Fibroblast of lung (primary cell): ENCODE measurements at regions not wholly inside any gene's neighbourhood (a gene's known extent, or its start where the extent isn't known, plus 50 kb on each side); places are given as distances from the start of the nearest gene placed in this dataset.

Experiments
- DNase-seq, 2 donors: peaks; one replicate each; pipeline versions ENCODE4 v3.0.0 to v3.0.0-alpha.2; 2010; ENCODE audit warnings: low read depth in 2 of 2
- H2AFZ ChIP-seq: 2 replicates; pipeline ENCODE4 v1.5.1; 2012; ENCODE audit warnings: low read length, control low read depth, inconsistent platforms
- H3K27ac ChIP-seq: 2 replicates; pipeline ENCODE4 v1.5.1; 2011; ENCODE audit warnings: low read length, control low read depth; ENCODE audit not compliant: insufficient read depth
- H3K27me3 ChIP-seq: 2 replicates; pipeline ENCODE4 v1.5.1; 2011; ENCODE audit warnings: mild to moderate bottlenecking, low read length; ENCODE audit not compliant: control insufficient read depth, insufficient read depth
- H3K36me3 ChIP-seq: 2 replicates; pipeline ENCODE4 v1.5.1; 2011; ENCODE audit warnings: low read length; ENCODE audit not compliant: control insufficient read depth, insufficient read depth
- H3K4me1 ChIP-seq: 2 replicates; pipeline ENCODE4 v1.5.1; 2011; ENCODE audit warnings: low read length; ENCODE audit not compliant: control insufficient read depth, insufficient read depth; ENCODE audit errors: extremely low read depth
- H3K4me2 ChIP-seq: 2 replicates; pipeline ENCODE4 v1.5.1; 2011; ENCODE audit warnings: low read length, control low read depth; ENCODE audit not compliant: insufficient read depth; ENCODE audit errors: extremely low read depth
- H3K4me3 ChIP-seq, 4 experiments: fragments of 200-600 bp in 1 of 4; sonication (generic) in 1 of 4; replicated peaks in 1 of 4; 2 replicates each; pipeline ENCODE4 v1.5.1; 2011 to 2016; ENCODE audit warnings: low read length in 4 of 4, low read depth in 3 of 4, mild to moderate bottlenecking in 3 of 4, control low read depth in 2 of 4, inconsistent platforms in 1 of 4, mixed read lengths in 1 of 4; ENCODE audit not compliant: insufficient read depth in 1 of 4; ENCODE audit errors: control extremely low read depth in 1 of 4
- H3K79me2 ChIP-seq: 2 replicates; pipeline ENCODE4 v1.5.1; 2012; ENCODE audit warnings: mild to moderate bottlenecking, low read length, inconsistent platforms; ENCODE audit not compliant: control insufficient read depth, insufficient read depth
- H3K9ac ChIP-seq: 2 replicates; pipeline ENCODE4 v1.5.1; 2011; ENCODE audit warnings: mild to moderate bottlenecking, low read length, control low read depth; ENCODE audit not compliant: insufficient read depth
- H3K9me3 ChIP-seq: 2 replicates; pipeline ENCODE4 v1.5.1; 2012; ENCODE audit warnings: low read depth, low read length; ENCODE audit not compliant: control insufficient read depth, insufficient read depth
- H4K20me1 ChIP-seq: 2 replicates; pipeline ENCODE4 v1.5.1; 2011; ENCODE audit warnings: low read length; ENCODE audit not compliant: control insufficient read depth, insufficient read depth; ENCODE audit errors: extremely low read depth
- EZH2 ChIP-seq: IDR thresholded peaks from 2 replicates; pipeline ENCODE4 v1.5.1; 2012; ENCODE audit warnings: low read length, control low read depth, mild to moderate bottlenecking; ENCODE audit errors: missing control alignments
- TF ChIP-seq, protein P1 (sequence below), 2 donors: IDR thresholded peaks in 1 of 2; conservative IDR thresholded peaks in 1 of 2; 1 replicate in 1 of 2; 2 replicates in 1 of 2; pipeline ENCODE4 v1.5.1; 2011 to 2012; ENCODE audit warnings: low read length in 2 of 2, control low read depth in 1 of 2, inconsistent platforms in 1 of 2, low read depth in 1 of 2, mild to moderate bottlenecking in 1 of 2

DNA sequence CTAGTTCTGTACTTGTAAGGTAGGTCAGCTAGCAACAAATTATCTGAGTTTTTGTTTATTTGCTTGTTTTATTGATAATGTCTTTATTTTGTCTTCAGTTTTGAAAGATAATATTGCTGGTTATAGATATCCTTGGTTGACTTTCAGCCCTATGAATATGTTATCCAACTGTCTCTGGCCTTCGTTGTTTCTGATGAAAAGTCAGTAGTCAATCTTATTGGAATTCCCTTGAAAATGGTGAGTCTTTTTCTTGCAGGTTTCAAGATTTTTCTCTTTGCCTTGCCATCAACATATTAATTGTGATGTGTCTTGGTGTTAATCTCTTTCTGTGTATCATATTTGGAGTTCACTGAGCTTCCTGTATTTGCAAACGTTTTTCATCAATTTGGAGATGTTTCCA, 113.1 kb upstream of the NEIL3 start:
- DNase-seq: no peak
- Histone ChIP-seq H2AFZ (no peak overlapping the region), H4K20me1 (no peaks in the 10 kb centered on the region), H3K9ac (no peak overlapping the region), H3K4me3 (no peak overlapping the region), H3K36me3 (no peaks in the 10 kb centered on the region), H3K9me3 (no peaks in the 10 kb centered on the region), H3K4me1 (no peaks in the 10 kb centered on the region), H3K27me3 (no peaks in the 10 kb centered on the region), H3K4me2 (no peak overlapping the region), H3K27ac (no peak overlapping the region), H3K79me2 (no peaks in the 10 kb centered on the region)
- TF ChIP-seq, protein P1, sequence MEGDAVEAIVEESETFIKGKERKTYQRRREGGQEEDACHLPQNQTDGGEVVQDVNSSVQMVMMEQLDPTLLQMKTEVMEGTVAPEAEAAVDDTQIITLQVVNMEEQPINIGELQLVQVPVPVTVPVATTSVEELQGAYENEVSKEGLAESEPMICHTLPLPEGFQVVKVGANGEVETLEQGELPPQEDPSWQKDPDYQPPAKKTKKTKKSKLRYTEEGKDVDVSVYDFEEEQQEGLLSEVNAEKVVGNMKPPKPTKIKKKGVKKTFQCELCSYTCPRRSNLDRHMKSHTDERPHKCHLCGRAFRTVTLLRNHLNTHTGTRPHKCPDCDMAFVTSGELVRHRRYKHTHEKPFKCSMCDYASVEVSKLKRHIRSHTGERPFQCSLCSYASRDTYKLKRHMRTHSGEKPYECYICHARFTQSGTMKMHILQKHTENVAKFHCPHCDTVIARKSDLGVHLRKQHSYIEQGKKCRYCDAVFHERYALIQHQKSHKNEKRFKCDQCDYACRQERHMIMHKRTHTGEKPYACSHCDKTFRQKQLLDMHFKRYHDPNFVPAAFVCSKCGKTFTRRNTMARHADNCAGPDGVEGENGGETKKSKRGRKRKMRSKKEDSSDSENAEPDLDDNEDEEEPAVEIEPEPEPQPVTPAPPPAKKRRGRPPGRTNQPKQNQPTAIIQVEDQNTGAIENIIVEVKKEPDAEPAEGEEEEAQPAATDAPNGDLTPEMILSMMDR (conservative IDR thresholded peaks at IDR 0.05 in 1 of 2, IDR thresholded peaks at IDR 0.05 in 1 of 2; ENCODE audit: low read depth in 1 of 2, low read length in 2 of 2): no peak
- no peak for TF ChIP-seq EZH2

DNA sequence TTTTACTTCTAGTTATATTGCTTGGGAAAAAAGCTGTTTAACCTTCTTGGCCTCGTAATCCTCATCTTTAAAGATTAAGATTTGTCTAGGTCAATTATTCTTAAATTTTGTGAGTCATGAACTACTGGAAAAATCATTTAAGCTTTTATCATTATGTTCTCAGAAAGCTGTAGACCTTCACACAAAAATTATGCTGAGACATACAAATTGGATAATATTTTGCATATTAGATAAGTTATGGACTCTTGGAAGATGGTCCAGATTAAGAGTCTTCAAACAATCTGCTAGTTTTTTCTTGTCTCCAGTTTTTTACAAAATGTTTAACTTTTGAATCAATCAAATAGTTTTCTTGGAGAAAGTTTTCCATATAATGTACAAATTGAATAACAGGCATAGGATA, 108.1 kb upstream of the NEIL3 start:
- no peak overlapping the region for H2AFZ ChIP-seq
- DNase-seq: no peak
- H3K27ac ChIP-seq: no peak overlapping the region
- H3K27me3 ChIP-seq: no peaks in the 10 kb centered on the region
- no peak overlapping the region for H3K4me3 ChIP-seq
- no peaks in the 10 kb centered on the region for H3K9me3 ChIP-seq
- TF ChIP-seq EZH2: no peak
- TF ChIP-seq, protein P1 (conservative IDR thresholded peaks at IDR 0.05 in 1 of 2, IDR thresholded peaks at IDR 0.05 in 1 of 2; ENCODE audit: low read depth in 1 of 2, low read length in 2 of 2): no peak
- H3K4me1 ChIP-seq: no peaks in the 10 kb centered on the region
- no peak overlapping the region for H3K4me2 ChIP-seq
- H3K36me3 ChIP-seq: no peaks in the 10 kb centered on the region
- H3K9ac ChIP-seq: no peak overlapping the region
- no peaks in the 10 kb centered on the region for H3K79me2 ChIP-seq
- H4K20me1 ChIP-seq: no peaks in the 10 kb centered on the region

DNA sequence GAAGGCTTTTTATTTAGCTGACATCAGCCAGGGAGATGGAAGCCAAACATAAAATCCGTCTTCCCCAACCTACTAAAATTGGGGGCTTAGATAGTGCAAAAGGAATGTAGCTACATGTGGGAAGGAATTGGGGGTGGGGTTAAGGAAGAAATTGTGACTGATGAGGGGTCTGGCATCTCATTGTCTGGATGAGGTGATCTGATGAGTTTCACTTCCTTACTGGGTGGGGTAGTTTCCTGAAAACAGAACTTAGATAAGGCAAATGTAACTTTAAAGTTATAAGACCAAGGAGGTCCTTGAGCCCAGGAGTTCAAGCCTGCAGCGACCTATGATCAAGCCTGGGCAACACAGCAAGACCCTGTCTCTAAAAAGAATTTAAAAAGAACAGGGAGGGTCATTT, 105.5 kb upstream of the NEIL3 start:
- Histone ChIP-seq H3K9me3 (no peaks in the 10 kb centered on the region), H3K4me1 (no peaks in the 10 kb centered on the region), H3K4me3 (no peak overlapping the region), H3K36me3 (no peaks in the 10 kb centered on the region), H3K4me2 (no peak overlapping the region), H4K20me1 (no peaks in the 10 kb centered on the region), H3K27ac (no peak overlapping the region), H3K27me3 (no peaks in the 10 kb centered on the region), H3K79me2 (no peaks in the 10 kb centered on the region), H3K9ac (no peak overlapping the region), H2AFZ (no peak overlapping the region)
- TF ChIP-seq EZH2: no peak
- TF ChIP-seq, protein P1 (conservative IDR thresholded peaks at IDR 0.05 in 1 of 2, IDR thresholded peaks at IDR 0.05 in 1 of 2; ENCODE audit: low read depth in 1 of 2, low read length in 2 of 2): no peak
- DNase-seq: no peak
